ENCODE measurements at regions not wholly inside any gene's neighbourhood (a gene's known extent, or its start where the extent isn't known, plus 50 kb on each side); places are given as distances from the start of the nearest gene placed in this dataset.

DNA sequence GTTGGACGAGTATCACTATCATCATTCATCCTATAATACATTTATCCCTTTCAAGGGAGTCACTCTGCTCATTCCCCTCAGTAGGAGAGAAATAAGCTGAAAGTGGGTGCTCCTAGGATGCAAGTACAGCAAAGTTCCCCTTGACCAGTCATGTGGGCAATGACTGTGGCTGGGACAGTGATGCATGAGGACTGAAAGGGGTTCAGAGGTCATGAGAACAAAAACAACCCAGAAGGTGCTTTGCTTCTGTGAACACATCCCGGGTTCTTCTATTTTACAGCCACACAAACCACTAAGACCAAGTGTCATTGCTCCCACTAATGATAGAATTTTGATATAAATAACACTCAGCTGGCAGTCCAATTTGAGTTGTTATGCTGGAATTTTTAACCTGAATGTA lies 177.8 kb upstream of the ADCY2 start:
- no peak for DNase-seq (ENCODE audit: extremely low spot score)
- TF ChIP-seq, protein P1, sequence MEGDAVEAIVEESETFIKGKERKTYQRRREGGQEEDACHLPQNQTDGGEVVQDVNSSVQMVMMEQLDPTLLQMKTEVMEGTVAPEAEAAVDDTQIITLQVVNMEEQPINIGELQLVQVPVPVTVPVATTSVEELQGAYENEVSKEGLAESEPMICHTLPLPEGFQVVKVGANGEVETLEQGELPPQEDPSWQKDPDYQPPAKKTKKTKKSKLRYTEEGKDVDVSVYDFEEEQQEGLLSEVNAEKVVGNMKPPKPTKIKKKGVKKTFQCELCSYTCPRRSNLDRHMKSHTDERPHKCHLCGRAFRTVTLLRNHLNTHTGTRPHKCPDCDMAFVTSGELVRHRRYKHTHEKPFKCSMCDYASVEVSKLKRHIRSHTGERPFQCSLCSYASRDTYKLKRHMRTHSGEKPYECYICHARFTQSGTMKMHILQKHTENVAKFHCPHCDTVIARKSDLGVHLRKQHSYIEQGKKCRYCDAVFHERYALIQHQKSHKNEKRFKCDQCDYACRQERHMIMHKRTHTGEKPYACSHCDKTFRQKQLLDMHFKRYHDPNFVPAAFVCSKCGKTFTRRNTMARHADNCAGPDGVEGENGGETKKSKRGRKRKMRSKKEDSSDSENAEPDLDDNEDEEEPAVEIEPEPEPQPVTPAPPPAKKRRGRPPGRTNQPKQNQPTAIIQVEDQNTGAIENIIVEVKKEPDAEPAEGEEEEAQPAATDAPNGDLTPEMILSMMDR (IDR thresholded peaks at IDR 0.05; ENCODE audit: control extremely low read depth, extremely low read depth, low read depth, missing control alignments): no peak
- POLR2A ChIA-PET: no interaction called here
- CTCF ChIA-PET: no interaction called here

DNA sequence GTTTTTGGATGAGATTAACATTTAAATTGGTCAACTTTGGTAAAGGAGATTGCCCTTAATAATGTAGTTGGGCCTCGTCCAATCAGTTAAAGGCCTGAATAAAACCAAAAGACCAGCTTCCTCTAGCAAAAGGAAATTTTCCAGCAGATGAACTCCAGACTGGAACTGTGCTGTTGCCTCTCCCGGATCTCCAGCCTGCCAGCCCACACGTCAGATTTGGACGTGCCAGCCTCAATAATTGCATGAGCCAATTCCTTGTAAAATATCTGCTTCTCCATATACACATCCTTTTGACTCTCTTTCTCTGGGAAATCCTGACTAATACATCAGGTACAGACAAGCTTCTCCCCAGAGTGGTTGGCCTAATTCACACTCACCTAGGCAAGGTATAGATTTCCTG lies 175.8 kb upstream of the ADCY2 start:
- ChIA-PET POLR2A (no interaction called here), CTCF (no interaction called here)
- TF ChIP-seq, protein P1 (IDR thresholded peaks at IDR 0.05; ENCODE audit: control extremely low read depth, extremely low read depth, low read depth, missing control alignments): no peak
- DNase-seq (ENCODE audit: extremely low spot score): no peak

DNA sequence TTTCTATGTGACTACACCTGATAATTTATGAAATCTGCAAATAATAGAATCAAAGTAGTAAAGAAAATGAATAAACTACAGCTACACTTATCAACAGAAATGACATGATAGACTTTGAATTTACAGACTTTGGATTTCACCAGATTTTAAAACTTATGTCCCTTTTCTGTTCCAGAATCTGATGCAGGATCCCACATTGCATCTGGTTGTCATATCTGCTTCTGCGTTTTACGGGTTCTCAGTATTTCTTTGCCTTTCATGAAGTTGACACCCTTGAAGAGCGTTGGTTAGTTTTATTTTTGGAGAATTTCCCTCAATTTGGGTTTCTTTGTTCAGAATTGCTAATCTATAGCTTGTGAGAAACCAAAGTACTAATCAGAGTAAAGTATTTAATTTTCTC lies 174.9 kb upstream of the ADCY2 start:
- TF ChIP-seq, protein P1 (IDR thresholded peaks at IDR 0.05; ENCODE audit: control extremely low read depth, extremely low read depth, low read depth, missing control alignments): no peak
- CTCF ChIA-PET: no interaction called here
- no peak for DNase-seq (ENCODE audit: extremely low spot score)
- POLR2A ChIA-PET: no interaction called here

DNA sequence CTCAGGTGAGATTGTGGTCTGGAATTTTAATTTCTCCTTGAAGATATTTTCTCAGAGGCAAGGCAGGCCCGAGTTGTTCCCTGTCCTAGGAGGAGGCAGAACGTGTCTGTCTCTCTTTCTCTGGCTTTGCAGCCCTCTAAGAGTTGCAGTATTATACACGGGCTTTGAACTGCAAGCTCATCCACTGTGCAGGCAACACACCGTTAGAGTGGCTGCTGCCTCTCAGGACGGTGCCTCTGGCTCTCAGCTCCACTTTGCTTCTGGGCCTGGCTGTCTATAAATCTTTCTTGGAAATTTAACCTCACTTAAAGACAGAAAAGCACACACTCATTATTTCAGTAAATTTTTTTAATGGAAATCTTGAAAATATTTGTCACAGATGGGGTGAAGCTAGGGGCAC lies 170.1 kb upstream of the ADCY2 start:
- ChIA-PET POLR2A (no interaction called here), CTCF (no interaction called here)
- DNase-seq (ENCODE audit: extremely low spot score): no peak
- TF ChIP-seq, protein P1 (IDR thresholded peaks at IDR 0.05; ENCODE audit: control extremely low read depth, extremely low read depth, low read depth, missing control alignments): no peak

DNA sequence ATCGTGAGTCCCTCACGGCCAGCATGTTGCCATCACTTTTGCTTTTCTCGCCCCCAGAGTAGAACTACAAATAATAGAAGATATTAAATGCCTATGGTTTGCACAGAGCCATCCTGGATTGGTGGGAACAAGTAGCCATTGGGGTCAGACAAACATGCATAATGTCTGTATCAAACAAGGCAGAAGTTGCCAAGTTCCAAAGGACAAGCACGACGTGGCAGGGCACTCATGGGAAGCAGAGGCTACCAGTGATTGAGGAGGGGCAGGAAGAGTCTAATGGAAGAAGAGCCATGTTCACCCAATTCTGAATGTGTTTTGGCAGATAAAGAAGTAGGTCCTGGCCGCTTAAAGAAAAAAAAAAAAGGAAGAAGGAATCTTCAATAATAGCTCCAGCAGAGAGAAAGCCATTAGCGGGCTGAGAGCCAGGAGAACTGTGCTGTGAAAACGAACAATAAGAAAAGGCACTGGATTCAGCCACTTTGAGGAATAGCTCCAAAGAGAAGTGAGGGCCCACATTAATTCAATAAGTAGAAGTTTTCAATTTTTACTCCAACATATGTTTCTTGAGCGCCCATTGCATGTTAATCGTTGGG lies 153.7 kb upstream of the ADCY2 start:
- CTCF ChIA-PET: interaction anchor here (1.5 kb wide), 1 partner anchor 9 kb away, joined by 3 read pairs; no protein-coding TSS in a partner anchor
- POLR2A ChIA-PET: no interaction called here
- no peak for DNase-seq (ENCODE audit: extremely low spot score)
- TF ChIP-seq, protein P1 (IDR thresholded peaks at IDR 0.05; ENCODE audit: control extremely low read depth, extremely low read depth, low read depth, missing control alignments): no peak

DNA sequence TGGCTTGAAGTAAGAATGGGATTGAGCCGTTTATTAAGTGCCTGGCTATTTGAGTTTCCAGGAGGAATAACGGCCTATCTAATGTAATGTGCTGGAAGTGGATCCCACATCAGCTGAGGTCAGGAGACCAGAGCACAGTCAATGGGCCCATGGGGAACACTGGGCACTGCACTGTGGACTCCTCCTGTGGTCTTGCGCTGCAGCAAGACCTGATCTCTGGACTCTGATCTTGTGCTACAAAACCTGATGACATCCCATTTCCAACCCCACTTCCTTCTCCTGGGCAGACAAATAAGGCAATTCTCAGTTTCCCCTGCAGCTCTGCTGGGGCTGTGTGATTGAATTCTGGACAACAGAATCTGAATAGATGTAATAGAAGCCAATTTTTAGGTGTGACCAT lies 151.7 kb upstream of the ADCY2 start:
- TF ChIP-seq, protein P1 (IDR thresholded peaks at IDR 0.05; ENCODE audit: control extremely low read depth, extremely low read depth, low read depth, missing control alignments): no peak
- CTCF ChIA-PET: interaction anchor here (0.6 kb wide), 1 partner anchor 16 kb away, joined by 3 read pairs; no protein-coding TSS in a partner anchor
- POLR2A ChIA-PET: no interaction called here
- no peak for DNase-seq (ENCODE audit: extremely low spot score)

Measured in GM10248 (cell line).